ENCODE measurements at regions not wholly inside any gene's neighbourhood (a gene's known extent, or its start where the extent isn't known, plus 50 kb on each side); places are given as distances from the start of the nearest gene placed in this dataset.

DNA sequence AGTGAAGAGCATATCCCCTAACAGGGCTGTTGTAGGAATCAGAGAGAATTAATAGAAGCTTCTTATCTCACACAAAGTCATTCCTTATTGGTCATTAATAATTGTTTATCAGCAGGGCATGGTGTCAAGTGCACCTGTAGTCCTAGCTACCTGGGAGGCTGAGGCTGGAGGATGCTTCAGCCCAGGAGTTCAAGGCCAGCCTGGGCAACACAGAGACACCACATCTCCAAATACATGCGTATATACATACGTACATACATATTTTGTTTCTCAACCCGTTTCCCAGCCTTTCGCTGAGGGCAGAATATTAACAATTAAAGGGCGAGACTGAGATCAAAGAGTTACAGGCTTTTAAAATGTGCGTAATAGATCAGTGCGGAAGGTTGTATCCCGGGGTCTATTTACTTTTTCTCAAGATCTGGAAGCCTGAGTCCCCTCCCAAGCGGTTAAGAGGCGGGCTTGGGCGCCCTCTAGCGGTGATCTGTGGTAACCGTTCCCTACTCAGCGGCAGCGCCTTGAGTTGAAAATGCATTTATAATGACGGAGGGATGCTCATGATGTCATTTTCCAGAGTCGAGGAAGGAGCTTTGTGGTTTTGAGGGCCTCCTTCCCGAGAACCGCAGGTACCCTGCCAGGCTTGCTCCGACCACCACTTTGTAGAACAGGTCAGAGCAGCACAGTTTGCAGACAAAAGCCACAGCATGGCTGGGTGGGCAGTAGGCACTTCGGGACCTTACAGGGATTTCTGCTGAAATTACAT, 169.6 kb upstream of the GPR12 start:
- peak; percentile 65 for DNase-seq

DNA sequence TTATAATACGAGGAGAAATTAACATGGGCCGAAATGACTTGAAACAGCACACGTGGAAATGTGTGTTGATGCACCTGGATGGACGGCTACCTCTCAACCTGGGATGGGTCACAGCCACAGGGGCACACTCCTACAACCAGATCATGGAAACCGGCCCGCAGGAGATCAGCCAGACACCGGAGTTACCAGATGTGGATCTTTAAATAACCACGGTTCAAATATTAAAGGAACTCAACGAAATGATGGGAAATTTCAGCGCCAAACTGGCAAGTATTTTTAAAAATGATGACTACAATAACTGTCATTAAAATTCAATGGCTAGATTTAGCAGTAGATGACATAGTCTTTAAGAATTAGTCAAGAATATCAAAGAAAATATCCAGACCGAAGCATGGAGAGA, 166.9 kb upstream of the GPR12 start:
- DNase-seq, result no peak

- no peak for DNase-seq
Observed at GRCh38 chr13:26926371-26926770, 165.8 kb upstream of the GPR12 start.

- DNase-seq, result no peak
Observed at GRCh38 chr13:26923824-26924605, 163.4 kb upstream of the GPR12 start.

- no peak for DNase-seq
Observed at GRCh38 chr13:26921918-26922317, 161.3 kb upstream of the GPR12 start.

GRCh38 chr13:26920614-26921355, 160.2 kb upstream of the GPR12 start:
- no peak for DNase-seq

DNA sequence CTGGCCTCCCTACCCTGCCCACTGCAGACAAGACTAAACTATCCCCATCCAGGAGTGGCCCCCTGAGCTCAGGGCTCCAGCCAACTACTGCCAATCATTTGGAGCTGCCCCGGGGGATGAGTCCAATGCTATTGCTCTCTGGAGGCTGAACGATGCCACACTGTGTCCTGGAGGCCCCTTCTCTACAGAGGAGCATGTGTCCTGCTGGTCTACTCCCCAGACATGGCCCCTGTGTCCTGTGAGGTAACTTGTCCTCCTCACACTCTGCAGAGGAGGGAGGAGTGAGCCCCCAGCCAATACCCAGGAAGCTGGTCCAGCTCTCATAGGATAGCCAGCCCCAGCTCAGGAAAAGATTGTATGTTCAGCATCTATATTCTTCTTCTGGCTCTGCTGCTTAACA, 159.1 kb upstream of the GPR12 start:
- DNase-seq, result no peak

DNA sequence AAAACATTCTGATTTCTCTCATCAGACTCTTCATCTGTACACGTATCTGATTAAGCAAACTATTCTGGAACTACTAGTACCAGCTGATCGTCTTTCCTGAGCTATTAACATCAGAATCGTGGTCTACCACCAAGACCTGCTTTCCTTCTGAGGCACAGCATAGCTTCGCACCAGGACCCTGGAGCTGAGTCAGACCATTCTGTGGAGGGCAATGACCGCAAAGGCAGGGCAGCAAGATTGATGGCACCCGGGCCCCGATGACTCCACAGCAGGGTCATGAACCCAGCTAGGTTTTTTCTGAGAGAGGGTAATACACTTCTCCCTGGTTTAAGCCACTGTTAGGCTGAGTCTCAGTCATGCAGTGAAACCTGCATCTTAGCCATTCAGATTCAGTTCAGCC, 158.7 kb upstream of the GPR12 start:
- DNase-seq, result no peak

DNA sequence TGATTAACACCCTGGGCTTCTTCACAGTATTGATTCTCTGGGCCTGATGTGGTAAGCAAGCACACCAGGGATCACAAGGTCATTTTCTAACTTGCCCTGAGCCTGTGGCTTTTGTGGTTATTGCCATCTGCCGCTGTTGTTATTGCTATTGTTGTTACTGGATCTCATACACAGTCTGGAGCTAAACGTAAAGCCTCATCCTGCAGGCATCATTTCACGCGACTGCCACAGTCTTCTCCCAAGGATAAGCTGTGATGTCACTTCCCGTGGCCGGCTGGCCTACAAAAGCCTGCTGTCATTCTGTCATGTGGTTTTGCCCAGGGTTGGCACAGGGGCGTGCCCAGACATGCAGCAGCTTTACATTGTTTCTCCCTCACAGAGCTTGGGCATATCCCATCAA, 154.0 kb upstream of the GPR12 start:
- DNase-seq, result no peak

DNA sequence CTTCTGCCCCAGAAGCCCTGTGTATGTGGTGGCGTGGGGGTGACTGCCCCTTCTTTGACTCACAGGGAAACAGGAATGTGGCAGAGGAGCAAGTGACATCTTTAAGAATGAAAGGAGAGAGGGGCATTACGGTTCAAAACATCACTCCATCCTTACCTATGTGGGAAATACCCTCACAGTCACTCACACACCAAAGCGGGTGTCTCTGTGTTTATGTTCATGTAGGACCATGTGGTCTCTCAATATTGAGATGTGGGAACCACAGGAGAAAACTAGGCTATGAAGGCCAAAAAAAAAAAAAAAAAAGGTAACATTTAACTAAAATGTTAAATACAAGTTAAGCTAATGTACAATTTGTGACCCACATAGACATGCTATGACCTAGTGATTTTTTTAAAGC, 153.6 kb upstream of the GPR12 start:
- DNase-seq, result no peak

GRCh38 chr13:26910754-26911465, 150.3 kb upstream of the GPR12 start:
- DNase-seq, result no peak

- no peak for DNase-seq
Observed at GRCh38 chr13:26909477-26909876, 148.9 kb upstream of the GPR12 start.

DNA sequence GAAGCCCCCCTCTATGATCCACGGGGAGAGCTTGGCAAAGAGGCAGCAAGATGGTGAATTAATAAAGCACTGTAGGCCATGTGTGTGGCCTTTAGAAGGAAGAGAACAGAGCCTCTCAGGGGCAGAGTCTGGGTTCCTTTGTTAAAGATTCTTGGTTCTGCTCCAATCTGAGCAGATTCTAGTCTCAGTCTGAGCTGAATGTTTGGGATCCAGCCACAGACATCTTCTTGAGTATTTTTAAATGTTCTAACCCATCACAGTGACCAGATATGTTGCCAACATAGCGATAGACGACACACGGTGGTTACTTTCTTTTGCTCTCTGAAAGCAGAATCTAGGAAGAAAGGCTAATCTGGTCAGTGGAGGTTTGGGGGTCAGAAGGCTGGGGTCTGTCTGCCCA, 147.5 kb upstream of the GPR12 start:
- DNase-seq, result no peak

- DNase-seq, result no peak
Observed at GRCh38 chr13:26899202-26899601, 138.6 kb upstream of the GPR12 start.

- no peak for DNase-seq
Observed at GRCh38 chr13:26897706-26898550, 137.3 kb upstream of the GPR12 start.

DNA sequence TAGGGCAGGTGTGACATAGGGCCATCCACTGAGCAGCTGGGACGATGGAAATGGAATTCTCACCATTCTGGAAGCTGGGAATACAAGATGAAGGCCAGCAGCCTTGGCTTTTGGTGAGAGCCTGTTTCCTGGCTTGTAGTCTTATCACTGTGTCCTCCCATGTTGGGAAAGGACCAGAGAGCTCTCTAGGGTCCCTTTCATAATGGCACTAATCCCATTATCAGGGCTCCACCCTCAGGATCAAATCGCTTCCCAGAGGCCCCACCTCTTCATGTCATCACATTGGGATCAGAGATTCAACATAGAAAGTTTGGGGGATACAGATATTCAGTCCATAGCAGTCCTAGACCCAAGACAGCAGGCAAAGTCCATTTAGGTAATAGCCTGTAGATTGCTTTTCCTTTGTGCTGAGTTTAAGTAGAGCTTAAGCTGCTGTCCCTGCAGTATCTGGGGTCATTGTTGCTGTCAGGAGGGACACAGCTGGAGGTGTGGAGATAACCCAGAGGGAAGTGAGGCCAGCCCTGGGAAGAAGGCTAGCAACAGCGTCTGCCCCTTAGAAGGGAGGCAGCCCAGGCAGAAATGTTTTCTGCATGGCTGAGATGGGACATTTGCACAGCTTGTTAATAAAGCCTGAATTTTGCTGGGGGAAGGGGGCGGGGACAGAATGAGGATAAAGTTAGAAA, 136.5 kb upstream of the GPR12 start:
- no peak for DNase-seq

DNA sequence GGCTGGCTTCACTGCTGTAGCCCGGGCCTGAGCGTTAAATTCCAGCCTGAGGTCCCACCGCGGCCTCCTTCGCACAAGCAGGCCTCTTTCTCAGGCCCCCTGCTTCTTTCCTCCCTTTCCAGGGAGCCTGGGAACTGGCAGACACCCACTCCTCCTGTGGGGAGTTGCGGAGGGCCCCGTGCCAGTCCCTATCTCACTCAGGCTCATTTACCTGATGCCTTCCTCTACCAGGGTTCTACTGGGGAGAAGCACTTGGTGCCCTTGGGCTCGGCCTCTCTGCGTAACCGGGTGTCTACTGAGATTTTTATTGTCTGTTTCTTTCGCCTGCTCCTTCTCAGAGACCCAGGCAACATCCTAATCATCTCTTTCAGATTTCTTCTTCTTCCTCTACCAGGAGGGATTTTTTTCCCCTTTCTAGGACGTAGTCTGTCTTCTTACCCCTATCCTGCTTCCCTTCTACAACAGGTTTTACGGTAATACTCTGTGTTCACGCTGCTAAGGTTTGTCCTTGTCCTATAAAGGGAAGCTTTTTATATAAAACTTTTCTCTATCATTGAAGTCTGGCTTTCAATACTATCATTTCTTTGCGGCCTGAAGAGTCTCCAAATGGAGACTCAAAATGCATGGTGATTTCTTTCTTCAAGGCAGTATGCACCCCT, 135.4 kb upstream of the GPR12 start:
- no peak for DNase-seq

- no peak for DNase-seq
Observed at GRCh38 chr13:26895081-26895807, 134.7 kb upstream of the GPR12 start.

DNA sequence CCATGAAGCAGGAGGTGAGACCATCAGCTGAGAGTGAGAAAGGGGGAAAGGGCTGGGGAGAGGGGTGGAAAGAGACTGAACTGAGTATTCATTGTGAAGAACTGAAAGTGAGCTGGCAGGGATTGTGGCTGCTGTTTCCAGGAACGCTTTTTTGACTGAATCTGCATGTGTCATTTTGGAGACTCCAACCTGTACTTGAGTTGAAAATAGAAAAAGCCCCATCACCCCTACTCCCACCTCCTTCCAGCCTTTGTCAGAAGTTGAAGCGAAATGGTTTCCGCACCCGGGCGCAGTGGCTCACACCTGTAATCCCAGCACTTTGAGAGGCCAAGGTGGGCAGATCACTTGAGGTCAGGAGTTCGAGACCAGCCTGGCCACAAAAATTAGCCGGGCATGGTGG, 128.0 kb upstream of the GPR12 start:
- DNase-seq, result no peak

DNA sequence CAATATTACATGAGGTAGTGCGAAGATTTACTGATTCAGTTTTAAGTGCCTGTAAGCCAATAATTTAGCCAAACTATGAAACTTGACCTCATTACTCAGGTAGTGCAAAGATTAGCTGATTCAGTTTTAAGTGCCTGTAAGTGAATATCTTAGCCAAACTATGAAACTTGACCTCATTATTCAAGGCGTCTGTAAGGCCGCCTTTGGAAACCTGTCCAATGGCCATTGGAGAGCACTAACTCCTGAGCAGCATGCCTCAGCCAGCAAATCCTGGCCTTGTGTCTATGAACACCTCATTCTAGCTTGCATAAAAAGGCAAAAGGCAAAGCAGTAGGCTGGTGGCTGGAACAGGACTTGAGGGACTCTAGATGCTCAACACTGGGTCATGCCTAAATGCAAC, 127.0 kb upstream of the GPR12 start:
- DNase-seq, result no peak

All from CD4-positive, alpha-beta T cell treated with Interleukin-4 for 4 hours (primary cell).